ENCODE measurements at regions not wholly inside any gene's neighbourhood (a gene's known extent, or its start where the extent isn't known, plus 50 kb on each side); places are given as distances from the start of the nearest gene placed in this dataset.

DNA sequence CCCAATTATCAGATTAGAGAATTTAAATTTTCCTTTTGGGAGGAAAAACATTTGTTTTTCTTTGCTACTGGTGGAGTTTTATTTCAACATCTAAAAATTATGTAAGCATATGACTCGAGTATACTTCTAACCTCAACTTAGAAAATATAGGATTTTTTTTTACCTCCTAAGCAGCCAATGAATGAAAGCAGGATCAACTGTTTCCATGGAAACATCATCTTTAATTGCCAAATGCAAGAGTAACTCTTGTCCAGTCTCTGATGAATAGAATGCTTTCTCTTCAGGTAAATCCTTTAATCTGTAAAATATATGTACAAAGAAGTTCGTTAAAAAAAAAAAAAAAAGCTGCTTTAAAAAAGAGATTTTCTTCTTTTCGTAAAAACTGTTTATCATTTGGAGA lies 93.6 kb downstream of the CNTN3 start:
- Histone ChIP-seq H3K4me3 (ENCODE audit: low read depth, low read length) (no peak overlapping the region), H3K36me3 (ENCODE audit: control insufficient read depth, insufficient read depth, low read length) (no peaks in the 10 kb centered on the region), H3K27me3 (ENCODE audit: control insufficient read depth, insufficient read depth, low read length) (no peaks in the 10 kb centered on the region)
- TF ChIP-seq, protein P1, sequence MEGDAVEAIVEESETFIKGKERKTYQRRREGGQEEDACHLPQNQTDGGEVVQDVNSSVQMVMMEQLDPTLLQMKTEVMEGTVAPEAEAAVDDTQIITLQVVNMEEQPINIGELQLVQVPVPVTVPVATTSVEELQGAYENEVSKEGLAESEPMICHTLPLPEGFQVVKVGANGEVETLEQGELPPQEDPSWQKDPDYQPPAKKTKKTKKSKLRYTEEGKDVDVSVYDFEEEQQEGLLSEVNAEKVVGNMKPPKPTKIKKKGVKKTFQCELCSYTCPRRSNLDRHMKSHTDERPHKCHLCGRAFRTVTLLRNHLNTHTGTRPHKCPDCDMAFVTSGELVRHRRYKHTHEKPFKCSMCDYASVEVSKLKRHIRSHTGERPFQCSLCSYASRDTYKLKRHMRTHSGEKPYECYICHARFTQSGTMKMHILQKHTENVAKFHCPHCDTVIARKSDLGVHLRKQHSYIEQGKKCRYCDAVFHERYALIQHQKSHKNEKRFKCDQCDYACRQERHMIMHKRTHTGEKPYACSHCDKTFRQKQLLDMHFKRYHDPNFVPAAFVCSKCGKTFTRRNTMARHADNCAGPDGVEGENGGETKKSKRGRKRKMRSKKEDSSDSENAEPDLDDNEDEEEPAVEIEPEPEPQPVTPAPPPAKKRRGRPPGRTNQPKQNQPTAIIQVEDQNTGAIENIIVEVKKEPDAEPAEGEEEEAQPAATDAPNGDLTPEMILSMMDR (IDR thresholded peaks at IDR 0.05; ENCODE audit: insufficient read depth, low read length, poor library complexity, severe bottlenecking), result no peak
- no peak for DNase-seq (ENCODE audit: low read depth)

DNA sequence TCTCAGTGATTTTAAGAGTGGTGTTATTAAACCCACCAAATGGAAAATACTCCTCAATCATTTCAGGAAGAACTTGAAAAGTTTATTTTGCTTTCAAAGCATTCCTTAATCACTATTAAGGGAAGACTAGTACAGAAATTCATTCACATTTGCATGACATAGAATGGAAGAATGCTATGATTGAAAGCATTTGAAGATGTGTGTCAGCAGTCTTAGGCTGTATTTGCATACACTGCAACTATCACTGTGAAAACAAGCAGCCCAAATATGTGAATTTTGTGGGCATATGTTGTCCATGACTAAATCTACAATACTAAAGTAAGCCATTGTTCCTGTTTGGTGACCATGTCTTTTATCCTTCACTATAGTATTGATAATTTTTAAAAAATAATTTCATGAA lies 95.8 kb downstream of the CNTN3 start:
- DNase-seq (ENCODE audit: low read depth), result no peak
- TF ChIP-seq, protein P1 (IDR thresholded peaks at IDR 0.05; ENCODE audit: insufficient read depth, low read length, poor library complexity, severe bottlenecking), result no peak
- no peaks in the 10 kb centered on the region for H3K36me3 ChIP-seq (ENCODE audit: control insufficient read depth, insufficient read depth, low read length)
- H3K27me3 ChIP-seq (ENCODE audit: control insufficient read depth, insufficient read depth, low read length), result no peaks in the 10 kb centered on the region
- no peak overlapping the region for H3K4me3 ChIP-seq (ENCODE audit: low read depth, low read length)

DNA sequence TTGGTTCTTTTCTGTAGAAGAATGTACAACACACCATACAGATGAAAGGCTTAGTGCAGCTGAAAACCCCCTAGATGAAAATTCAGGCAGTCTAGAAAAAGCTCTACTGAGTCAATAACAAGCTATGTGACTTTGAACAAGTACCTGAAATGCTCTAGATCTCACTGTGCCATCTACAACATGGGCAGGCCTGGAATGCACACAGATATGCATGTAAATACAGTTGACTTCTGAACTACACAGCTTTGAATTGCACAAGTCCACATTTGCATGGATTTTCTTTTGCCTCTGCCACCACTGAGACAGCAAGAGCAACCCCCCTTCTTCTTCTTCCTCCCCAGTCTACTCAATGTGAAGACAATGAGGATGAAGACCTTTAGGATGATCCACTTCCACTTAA lies 98.4 kb downstream of the CNTN3 start:
- H3K36me3 ChIP-seq (ENCODE audit: control insufficient read depth, insufficient read depth, low read length), result no peaks in the 10 kb centered on the region
- no peak for DNase-seq (ENCODE audit: low read depth)
- TF ChIP-seq, protein P1 (IDR thresholded peaks at IDR 0.05; ENCODE audit: insufficient read depth, low read length, poor library complexity, severe bottlenecking), result no peak

DNA sequence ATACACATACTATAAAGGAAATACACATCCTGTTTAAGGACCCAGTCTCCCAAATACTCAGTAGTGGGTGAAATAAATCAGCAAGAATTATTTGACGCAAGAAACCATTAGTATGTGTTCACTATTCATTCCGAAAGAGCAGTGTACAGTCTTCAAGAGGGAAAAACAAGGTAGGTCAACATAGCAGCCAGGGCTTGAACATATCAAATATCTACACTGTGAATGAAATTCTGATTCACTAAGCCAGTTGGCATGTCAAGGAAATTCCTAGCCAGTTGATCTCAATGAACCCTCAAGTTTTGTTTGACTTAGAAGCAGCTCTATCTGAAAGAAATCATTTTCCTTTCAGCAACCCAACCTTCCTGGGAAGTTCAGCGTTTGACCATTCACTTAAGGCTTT lies 99.0 kb downstream of the CNTN3 start:
- DNase-seq (ENCODE audit: low read depth), result no peak
- H3K4me3 ChIP-seq (ENCODE audit: low read depth, low read length), result no peak overlapping the region
- H3K27me3 ChIP-seq (ENCODE audit: control insufficient read depth, insufficient read depth, low read length), result no peaks in the 10 kb centered on the region
- H3K36me3 ChIP-seq (ENCODE audit: control insufficient read depth, insufficient read depth, low read length), result no peaks in the 10 kb centered on the region
- TF ChIP-seq, protein P1 (IDR thresholded peaks at IDR 0.05; ENCODE audit: insufficient read depth, low read length, poor library complexity, severe bottlenecking), result no peak

More for the DNA sequence above, 98.4 kb downstream of the CNTN3 start:
- Histone ChIP-seq H3K27me3 (ENCODE audit: control insufficient read depth, insufficient read depth, low read length) (no peaks in the 10 kb centered on the region), H3K4me3 (ENCODE audit: low read depth, low read length) (no peak overlapping the region)

DNA sequence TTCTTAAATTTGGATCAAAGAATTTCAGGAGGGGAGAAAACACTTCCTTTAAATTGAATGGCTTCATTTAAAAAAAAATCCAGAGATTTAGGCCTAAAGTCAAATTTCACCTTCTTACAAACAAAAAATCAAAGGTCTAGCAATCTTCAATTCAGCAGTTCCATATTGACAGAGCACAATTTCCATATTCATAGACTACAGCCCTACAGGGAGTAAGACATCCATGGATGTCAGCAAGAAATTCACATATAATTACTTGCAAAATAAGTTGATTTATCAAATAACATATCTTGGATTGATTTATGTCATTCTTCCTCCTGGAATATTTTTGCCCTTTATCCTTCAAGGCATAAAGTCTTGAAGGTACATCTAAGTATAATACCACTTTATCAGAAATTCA lies 103.4 kb downstream of the CNTN3 start:
- no peak for DNase-seq (ENCODE audit: low read depth)
- TF ChIP-seq, protein P1 (IDR thresholded peaks at IDR 0.05; ENCODE audit: insufficient read depth, low read length, poor library complexity, severe bottlenecking), result no peak
- Histone ChIP-seq H3K27me3 (ENCODE audit: control insufficient read depth, insufficient read depth, low read length) (no peaks in the 10 kb centered on the region), H3K4me3 (ENCODE audit: low read depth, low read length) (no peak overlapping the region), H3K36me3 (ENCODE audit: control insufficient read depth, insufficient read depth, low read length) (no peaks in the 10 kb centered on the region)

DNA sequence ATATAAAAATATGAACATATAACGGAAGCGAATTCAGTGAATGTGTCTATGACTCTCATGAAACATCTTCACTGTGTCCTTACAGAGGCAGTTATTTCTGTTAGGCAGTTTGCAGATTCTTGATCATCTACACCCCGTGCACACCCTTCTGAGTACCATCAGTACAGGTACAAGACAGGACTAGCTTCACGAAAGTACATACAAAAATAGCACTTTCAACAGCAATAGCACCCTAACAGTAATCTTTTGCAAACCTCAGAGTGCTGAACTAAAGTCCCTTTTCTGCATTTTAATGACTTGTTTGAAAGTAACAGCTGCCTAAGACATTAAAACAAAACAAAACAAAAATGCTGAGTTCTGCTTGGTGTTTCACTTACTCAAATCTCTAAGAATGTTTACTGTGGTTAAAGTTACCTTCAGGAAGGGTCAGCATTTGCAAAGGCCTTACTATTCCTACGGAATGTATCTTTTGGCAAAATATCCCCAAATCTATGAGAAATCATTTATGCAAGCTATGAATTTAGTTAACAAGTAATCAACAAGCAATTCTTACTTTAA lies 104.1 kb downstream of the CNTN3 start:
- H3K4me3 ChIP-seq (ENCODE audit: low read depth, low read length), result no peak overlapping the region
- no peak for DNase-seq (ENCODE audit: low read depth)

More for the DNA sequence above, 104.1 kb downstream of the CNTN3 start:
- Histone ChIP-seq H3K36me3 (ENCODE audit: control insufficient read depth, insufficient read depth, low read length) (no peaks in the 10 kb centered on the region), H3K27me3 (ENCODE audit: control insufficient read depth, insufficient read depth, low read length) (no peaks in the 10 kb centered on the region)
- TF ChIP-seq, protein P1 (IDR thresholded peaks at IDR 0.05; ENCODE audit: insufficient read depth, low read length, poor library complexity, severe bottlenecking), result no peak

All from kidney epithelial cell (primary cell).